Body of pancreas (tissue), 4 donors: ENCODE measurements at regions not wholly inside any gene's neighbourhood (a gene's known extent, or its start where the extent isn't known, plus 50 kb on each side); places are given as distances from the start of the nearest gene placed in this dataset.

ENCODE experiments used
- CTCF ChIP-seq, 7 experiments: fragments of 450-650 bp in 4 of 7; fragments of 200-600 bp in 3 of 7; sonication (generic) in 3 of 7; IDR thresholded peaks; one replicate each; pipeline ENCODE4 v1.5.1; 2016 to 2019; ENCODE audit warnings: antibody characterized with exemption in 7 of 7
- POLR2A ChIP-seq, 3 donors: fragments of 450-650 bp; IDR thresholded peaks; one replicate each; pipeline ENCODE4 v1.6.1; 2016; ENCODE audit warnings: antibody characterized with exemption in 3 of 3, mild to moderate bottlenecking in 2 of 3

- TF ChIP-seq POLR2A (IDR thresholded peaks at IDR 0.05) = no peak
- no peak for TF ChIP-seq CTCF (IDR thresholded peaks at IDR 0.05)
Observed at GRCh38 chr3:78348664-78349063, 1308.8 kb downstream of the ROBO2 start.
